K562 (cell line): ENCODE measurements at regions not wholly inside any gene's neighbourhood (a gene's known extent, or its start where the extent isn't known, plus 50 kb on each side); places are given as distances from the start of the nearest gene placed in this dataset.

Source experiments
- CREM ChIP-seq: IDR thresholded peaks from 2 replicates; pipeline ENCODE4 v1.6.1; 2014; ENCODE audit warnings: antibody characterized with exemption, low read depth
- SIN3A ChIP-seq, 2 experiments: fragments of 150-350 bp in 1 of 2; IDR thresholded peaks; 2 replicates each; pipeline ENCODE4 v1.6.1; 2011 to 2016; ENCODE audit warnings: borderline replicate concordance in 2 of 2, low read depth in 2 of 2, low read length in 2 of 2, mild to moderate bottlenecking in 2 of 2, moderate library complexity in 2 of 2; ENCODE audit not compliant: control insufficient read depth in 1 of 2

- TF ChIP-seq SIN3A (IDR thresholded peaks at IDR 0.05; ENCODE audit: borderline replicate concordance in 2 of 2, control insufficient read depth in 1 of 2, low read depth in 2 of 2, low read length in 2 of 2) (no peak), CREM (no peak)
Measured at GRCh38 chr6:113594726-113595125, 262.4 kb upstream of the MARCKS start.
